ENCODE measurements at regions not wholly inside any gene's neighbourhood (a gene's known extent, or its start where the extent isn't known, plus 50 kb on each side); places are given as distances from the start of the nearest gene placed in this dataset.

GRCh38 chr3:72247126-72247525 is 462.2 kb upstream of the PROK2 start:
- DNase-seq: no peak

- no peak for DNase-seq
Observed at GRCh38 chr3:72246685-72247084, 461.7 kb upstream of the PROK2 start.

- DNase-seq: no peak
Observed at GRCh38 chr3:72245183-72245811, 460.3 kb upstream of the PROK2 start.

GRCh38 chr3:72244396-72244795 is 459.4 kb upstream of the PROK2 start:
- no peak for DNase-seq

GRCh38 chr3:72242326-72242725 is 457.4 kb upstream of the PROK2 start:
- no peak for DNase-seq

GRCh38 chr3:72241525-72241924 is 456.6 kb upstream of the PROK2 start:
- DNase-seq: no peak

- DNase-seq: no peak
Observed at GRCh38 chr3:72240531-72240930, 455.6 kb upstream of the PROK2 start.

- no peak for DNase-seq
Observed at GRCh38 chr3:72238801-72239200, 453.9 kb upstream of the PROK2 start.

- no peak for DNase-seq
Observed at GRCh38 chr3:72238010-72238691, 453.2 kb upstream of the PROK2 start.

- no peak for DNase-seq
Observed at GRCh38 chr3:72237679-72238009, 452.7 kb upstream of the PROK2 start.

GRCh38 chr3:72234391-72234790 is 449.4 kb upstream of the PROK2 start:
- DNase-seq: no peak

GRCh38 chr3:72233571-72233970 is 448.6 kb upstream of the PROK2 start:
- no peak for DNase-seq

GRCh38 chr3:72232777-72233176 is 447.8 kb upstream of the PROK2 start:
- DNase-seq: no peak

GRCh38 chr3:72232331-72232730 is 447.4 kb upstream of the PROK2 start:
- DNase-seq: no peak

GRCh38 chr3:72231439-72232196 is 446.7 kb upstream of the PROK2 start:
- DNase-seq: no peak

GRCh38 chr3:72230774-72231379 is 445.9 kb upstream of the PROK2 start:
- DNase-seq: no peak

GRCh38 chr3:72229952-72230351 is 445.0 kb upstream of the PROK2 start:
- no peak for DNase-seq

- DNase-seq: no peak
Observed at GRCh38 chr3:72227486-72228070, 442.6 kb upstream of the PROK2 start.

GRCh38 chr3:72224804-72225509 is 440.0 kb upstream of the PROK2 start:
- DNase-seq: no peak

- DNase-seq: no peak
Observed at GRCh38 chr3:72223628-72224027, 438.7 kb upstream of the PROK2 start.

- no peak for DNase-seq
Observed at GRCh38 chr3:72223116-72223515, 438.2 kb upstream of the PROK2 start.

- DNase-seq: no peak
Observed at GRCh38 chr3:72222410-72222809, 437.5 kb upstream of the PROK2 start.

- DNase-seq: no peak
Observed at GRCh38 chr3:72220946-72221345, 436.0 kb upstream of the PROK2 start.
